Left lung (tissue), 4 donors: ENCODE measurements at regions not wholly inside any gene's neighbourhood (a gene's known extent, or its start where the extent isn't known, plus 50 kb on each side); places are given as distances from the start of the nearest gene placed in this dataset.
"Not testable (repeated sequence)": the region's sequence is repeated elsewhere in the genome, so short reads cannot be mapped to it uniquely, and the experiment has no call there.

Experiments used
- ATAC-seq: fragments of 200-7000 bp; cut with Tn5 transposase; one replicate; pipeline ENCODE4 v1.9.1; 2020; ENCODE audit warnings: moderate library complexity
- DNase-seq, 4 donors: peaks; one replicate each; pipeline ENCODE4 v3.0.0-alpha.2; 2013 to 2020
- H3K27ac ChIP-seq, 2 donors: fragments of 200-600 bp; sonication (generic) in 1 of 2; one replicate each; pipeline versions ENCODE4 v1.5.0 to v1.8.0; 2020 to 2021
- H3K27me3 ChIP-seq, 2 donors: fragments of 200-600 bp; sonication (generic) in 1 of 2; one replicate each; pipeline versions ENCODE4 v1.5.0 to v1.8.0; 2020 to 2021
- H3K36me3 ChIP-seq, 2 donors: fragments of 200-600 bp; sonication (generic) in 1 of 2; one replicate each; pipeline versions ENCODE4 v1.5.0 to v1.8.0; 2020 to 2021
- H3K4me1 ChIP-seq, 2 donors: fragments of 200-600 bp; one replicate each; pipeline ENCODE4 v1.8.0; 2021
- H3K4me3 ChIP-seq, 2 donors: fragments of 200-600 bp; sonication (generic) in 1 of 2; one replicate each; pipeline versions ENCODE4 v1.5.0 to v1.8.0; 2020 to 2021; ENCODE audit warnings: mild to moderate bottlenecking in 1 of 2
- H3K9me3 ChIP-seq, 2 donors: fragments of 200-600 bp; sonication (generic) in 1 of 2; one replicate each; pipeline versions ENCODE4 v1.5.0 to v1.8.0; 2020 to 2021
- CTCF ChIP-seq, 2 donors: fragments of 200-600 bp; sonication (generic) in 1 of 2; IDR thresholded peaks; one replicate each; pipeline versions ENCODE4 v1.5.0 to v1.8.0; 2021; ENCODE audit warnings: antibody characterized with exemption in 2 of 2
- intact Hi-C, 2 donors: fragments of 100-400 bp; cut with DNase I; formaldehyde crosslinking; loops; one replicate each; pipeline versions ENCODE4 v1.11.2 to v1.14.2; 2022
- donor health status: DM: no; HTN: yes; CAD: no.
- donor health status: DM: no; HTN: no; CAD: no.

- no peaks in the 10 kb centered on the region for H3K4me1 ChIP-seq
- no peaks in the 10 kb centered on the region for H3K9me3 ChIP-seq
- H3K36me3 ChIP-seq = no peaks in the 10 kb centered on the region
- no peak for TF ChIP-seq CTCF (IDR thresholded peaks at IDR 0.05)
- H3K4me3 ChIP-seq = no peak overlapping the region
- H3K27ac ChIP-seq = no peak overlapping the region
- ATAC-seq = no peak
- no peaks in the 10 kb centered on the region for H3K27me3 ChIP-seq
- no peak for DNase-seq
- intact Hi-C loops = no loop called here
Measured at GRCh38 chr1:91101328-91101727, 79.5 kb upstream of the ZNF644 start.

- DNase-seq (no peak), ATAC-seq (no peak)
- Histone ChIP-seq H3K4me1 (no peaks in the 10 kb centered on the region), H3K36me3 (no peaks in the 10 kb centered on the region), H3K27ac (no peak overlapping the region), H3K27me3 (no peaks in the 10 kb centered on the region), H3K4me3 (no peak overlapping the region), H3K9me3 (no peaks in the 10 kb centered on the region)
- TF ChIP-seq CTCF (IDR thresholded peaks at IDR 0.05) = no peak
- intact Hi-C loops = no loop called here
Measured at GRCh38 chr1:91099746-91100621, 78.1 kb upstream of the ZNF644 start.

- no peaks in the 10 kb centered on the region for H3K9me3 ChIP-seq
- no peak for TF ChIP-seq CTCF (IDR thresholded peaks at IDR 0.05)
- H3K4me3 ChIP-seq = no peak overlapping the region
- H3K27me3 ChIP-seq = no peaks in the 10 kb centered on the region
- no peak for DNase-seq
- no peak overlapping the region for H3K27ac ChIP-seq
- no peaks in the 10 kb centered on the region for H3K4me1 ChIP-seq
- no peak for ATAC-seq
- H3K36me3 ChIP-seq = no peaks in the 10 kb centered on the region
- intact Hi-C loops = no loop called here
Measured at GRCh38 chr1:91098299-91098906, 76.6 kb upstream of the ZNF644 start.

GRCh38 chr1:91095321-91095720 is 73.5 kb upstream of the ZNF644 start:
- intact Hi-C loops, H3K27me3 ChIP-seq, H3K9me3 ChIP-seq, H3K36me3 ChIP-seq, H3K4me3 ChIP-seq, DNase-seq, H3K4me1 ChIP-seq, ATAC-seq, H3K27ac ChIP-seq: not testable (repeated sequence)

GRCh38 chr1:91092503-91092902 is 70.7 kb upstream of the ZNF644 start:
- Histone ChIP-seq H3K27me3 (no peaks in the 10 kb centered on the region), H3K27ac (no peak overlapping the region), H3K4me1 (no peaks in the 10 kb centered on the region), H3K36me3 (no peaks in the 10 kb centered on the region), H3K9me3 (peaks cover 0 to 13% of the 10 kb centered on the region in 2 donors), H3K4me3 (no peak overlapping the region)
- intact Hi-C loops = no loop called here
- DNase-seq (no peak), ATAC-seq (no peak)
- no peak for TF ChIP-seq CTCF (IDR thresholded peaks at IDR 0.05)
